Stimulated activated naive CD4-positive, alpha-beta T cell (primary cell): ENCODE measurements at regions not wholly inside any gene's neighbourhood (a gene's known extent, or its start where the extent isn't known, plus 50 kb on each side); places are given as distances from the start of the nearest gene placed in this dataset.
"Not testable (repeated sequence)": the region's sequence is repeated elsewhere in the genome, so short reads cannot be mapped to it uniquely, and the experiment has no call there.

Experiments used
- DNase-seq, 6 experiments: peaks; one replicate each; lab custom pipeline; 2025; lab: John Stamatoyannopoulos, UW

DNA sequence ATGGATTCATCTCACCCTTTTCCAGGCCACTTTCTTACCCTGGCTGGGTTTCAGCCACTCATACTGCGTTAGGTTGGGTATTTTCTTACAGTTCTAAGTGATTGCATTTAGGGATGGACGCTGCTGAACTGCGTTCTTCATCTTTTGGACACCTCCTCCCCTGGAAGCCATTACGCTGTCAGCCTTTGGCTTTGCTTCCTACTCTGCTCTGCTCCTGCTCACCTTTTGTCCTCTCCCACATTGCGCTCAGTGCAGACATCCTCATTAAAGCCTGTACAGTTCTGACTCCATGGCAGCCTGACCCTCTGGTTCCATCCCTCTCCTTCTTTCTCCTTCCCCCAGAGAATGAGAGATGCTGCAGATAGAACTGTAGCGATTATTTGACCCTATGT, 108.9 kb downstream of the SRGAP2 start:
- DNase-seq = not testable (repeated sequence)

DNA sequence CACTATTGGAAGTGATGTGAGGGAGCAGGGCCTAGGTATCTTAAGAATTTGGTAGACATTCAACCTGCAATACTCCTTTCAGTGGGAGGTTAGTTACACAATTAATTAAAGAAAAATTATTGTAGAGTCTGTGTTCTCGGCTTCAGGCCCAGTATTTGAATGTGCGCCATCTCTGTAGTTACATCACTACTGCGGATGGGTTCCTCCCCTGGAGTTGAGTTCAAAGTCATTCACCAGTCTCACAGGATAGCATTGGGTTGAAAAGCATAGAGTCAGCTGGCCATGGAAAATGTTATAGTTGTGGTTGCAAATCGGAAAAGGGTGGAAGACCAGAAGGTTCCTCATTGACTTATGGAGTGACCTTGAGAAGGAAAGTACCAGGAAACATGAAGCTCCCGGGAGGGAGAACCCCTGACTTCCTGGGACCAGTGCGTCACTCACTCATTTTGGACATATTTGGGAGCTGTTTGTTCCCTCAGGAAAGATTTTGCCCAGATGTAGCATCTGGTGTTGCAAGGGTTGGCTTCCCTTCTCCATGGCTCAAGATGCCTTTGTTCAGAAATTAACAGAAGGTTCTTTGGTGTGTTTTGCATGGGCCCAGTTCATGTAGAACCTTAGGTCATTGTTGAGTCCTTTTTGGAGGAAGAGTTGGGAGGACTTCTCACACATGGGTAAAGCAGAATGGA, 111.8 kb downstream of the SRGAP2 start:
- not testable (repeated sequence) for DNase-seq

DNA sequence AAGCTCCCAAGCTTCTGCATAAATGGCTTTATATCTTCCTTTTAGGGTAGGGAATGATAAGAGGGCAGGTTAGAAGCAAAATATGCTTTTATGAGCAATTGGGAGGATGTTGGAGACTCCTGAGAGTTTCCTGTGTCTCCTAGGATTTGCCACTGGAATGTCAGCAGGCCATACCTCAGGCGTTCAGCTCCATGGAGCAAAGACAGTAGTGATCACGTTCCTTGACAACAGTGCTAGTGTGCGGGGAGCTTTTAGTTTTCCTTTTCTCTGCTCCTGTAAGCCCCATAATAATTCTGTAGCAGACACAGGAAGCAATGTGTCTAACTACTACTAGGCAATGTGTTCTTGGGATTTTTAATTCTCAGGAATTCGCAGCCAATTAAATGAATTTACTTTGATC, 113.6 kb downstream of the SRGAP2 start:
- not testable (repeated sequence) for DNase-seq

- DNase-seq = not testable (repeated sequence)
Observed at GRCh38 chr1:206317878-206318514, 114.7 kb downstream of the SRGAP2 start.

DNA sequence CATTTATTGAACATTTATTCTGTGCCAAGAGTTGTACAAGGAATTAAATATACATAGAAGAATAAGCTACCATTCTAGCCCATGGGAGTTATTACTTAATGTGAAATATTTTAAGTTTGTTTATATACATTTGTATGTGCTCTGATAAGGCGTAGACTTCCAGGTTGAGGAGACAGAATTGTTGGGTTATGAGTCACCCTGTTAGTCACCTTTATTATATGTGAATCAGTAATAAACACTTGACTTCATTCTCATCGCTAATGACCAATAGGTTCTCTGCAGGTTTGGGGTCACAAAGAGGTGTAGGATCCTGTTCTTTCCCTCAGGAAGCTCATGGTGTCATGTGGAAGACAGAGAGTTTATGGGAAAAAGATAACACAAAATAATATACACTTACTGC, 116.9 kb downstream of the SRGAP2 start:
- DNase-seq = not testable (repeated sequence)

DNA sequence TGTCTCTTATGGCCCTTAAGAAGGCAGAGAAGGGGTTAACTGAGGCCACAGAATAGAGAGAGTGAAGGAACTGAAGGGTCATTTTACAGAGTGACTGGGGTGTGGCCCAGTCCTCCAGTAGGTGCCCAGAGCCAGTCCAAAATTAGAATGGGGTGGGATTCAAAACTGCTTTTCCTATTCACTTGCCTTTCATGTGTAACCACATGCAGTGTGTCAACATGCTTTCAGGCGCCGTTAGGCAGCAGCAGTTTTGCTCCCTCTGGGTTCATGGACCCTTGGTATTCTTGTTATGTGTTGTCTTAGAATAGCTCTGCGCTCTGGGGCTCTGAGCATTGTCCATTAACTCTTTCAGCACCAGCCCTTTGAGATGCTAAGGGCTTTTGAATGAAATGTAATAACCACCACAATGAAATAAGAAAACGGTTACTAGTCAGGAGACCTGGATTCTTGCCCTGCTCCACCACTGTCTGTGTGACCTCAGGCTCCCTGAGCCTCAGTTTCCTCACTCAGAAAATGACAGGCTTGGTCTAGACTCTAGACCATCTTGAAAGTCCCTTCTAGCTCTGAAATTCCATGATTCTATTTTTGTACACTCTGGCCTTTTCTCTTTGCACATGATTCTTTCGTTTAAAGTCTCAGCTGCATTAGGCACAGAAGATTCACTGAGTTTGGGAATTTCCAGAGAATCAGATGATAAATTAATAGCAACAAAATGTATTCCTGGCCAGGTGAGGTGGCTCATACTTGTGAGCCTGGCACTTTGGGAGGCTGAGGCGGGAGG, 123.0 kb downstream of the SRGAP2 start:
- DNase-seq = not testable (repeated sequence)

- not testable (repeated sequence) for DNase-seq
Observed at GRCh38 chr1:206331597-206331996, 128.3 kb downstream of the SRGAP2 start.

GRCh38 chr1:206333316-206333715, 130.0 kb downstream of the SRGAP2 start:
- not testable (repeated sequence) for DNase-seq

GRCh38 chr1:206333897-206334296, 130.6 kb downstream of the SRGAP2 start:
- DNase-seq = not testable (repeated sequence)

DNA sequence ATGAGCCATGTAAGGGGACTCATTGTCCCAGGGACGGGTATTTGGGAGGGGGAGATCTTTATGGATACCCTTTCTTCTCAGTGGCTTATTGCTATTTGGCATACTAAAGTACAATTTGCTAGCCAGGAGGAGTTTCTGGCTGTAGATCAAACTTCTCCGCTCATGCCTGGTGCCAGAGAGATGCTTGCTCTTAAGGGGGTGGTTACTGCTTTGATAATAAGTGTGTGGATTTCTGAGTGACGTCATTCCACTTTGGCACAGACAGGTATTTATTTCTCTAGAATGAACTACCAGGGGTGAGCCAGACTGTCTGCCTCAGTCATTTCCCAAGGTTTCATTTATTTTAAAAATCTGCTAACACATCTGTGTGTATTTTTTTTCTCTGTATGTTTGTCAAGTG, 131.1 kb downstream of the SRGAP2 start:
- DNase-seq = not testable (repeated sequence)

- DNase-seq = not testable (repeated sequence)
Observed at GRCh38 chr1:206335162-206335561, 131.8 kb downstream of the SRGAP2 start.

DNA sequence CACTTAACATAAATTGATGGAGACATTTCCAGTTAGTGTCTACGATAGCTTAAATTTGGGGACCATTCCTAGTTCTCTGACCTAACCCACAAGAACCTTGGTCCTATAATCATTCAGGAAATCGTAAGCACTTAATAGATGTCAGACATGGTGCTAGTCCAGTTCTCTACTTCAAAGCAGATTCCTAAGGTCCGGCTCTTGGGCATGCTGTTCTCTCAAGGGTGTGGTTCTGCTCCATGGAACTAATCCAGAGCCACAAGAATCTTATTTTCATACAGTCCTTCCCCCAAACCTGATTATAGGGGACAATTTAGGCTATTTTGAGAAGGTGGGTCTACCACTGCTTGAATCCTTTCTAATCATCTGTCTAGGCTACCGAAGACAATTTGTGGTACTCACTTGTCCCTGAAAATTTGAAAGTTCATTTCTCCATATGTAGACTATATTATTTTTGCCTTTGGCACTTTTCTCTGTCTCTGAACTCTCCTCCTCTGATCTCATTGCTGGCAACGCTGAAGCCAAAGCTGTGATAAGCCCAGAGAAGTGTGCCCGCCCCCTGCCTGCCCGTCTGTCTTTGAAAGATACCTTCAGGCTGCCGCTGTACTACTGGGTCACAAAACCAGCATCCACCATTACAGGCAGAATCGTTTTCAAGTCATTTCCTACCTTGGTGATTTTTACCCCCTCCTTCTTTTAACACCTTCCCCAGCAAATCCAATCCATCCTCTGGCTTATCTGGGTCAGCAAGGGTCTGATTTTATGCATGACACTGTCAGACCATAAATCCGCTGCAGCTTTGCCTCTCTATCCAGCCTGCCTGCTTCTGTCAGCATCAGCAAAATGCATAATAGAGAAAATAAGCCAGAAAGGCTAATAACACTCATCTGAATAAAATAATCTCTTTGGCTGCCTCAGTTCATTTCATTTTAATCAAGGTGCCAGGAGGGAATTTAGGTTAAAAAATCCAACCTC, 132.8 kb downstream of the SRGAP2 start:
- DNase-seq = not testable (repeated sequence)

DNA sequence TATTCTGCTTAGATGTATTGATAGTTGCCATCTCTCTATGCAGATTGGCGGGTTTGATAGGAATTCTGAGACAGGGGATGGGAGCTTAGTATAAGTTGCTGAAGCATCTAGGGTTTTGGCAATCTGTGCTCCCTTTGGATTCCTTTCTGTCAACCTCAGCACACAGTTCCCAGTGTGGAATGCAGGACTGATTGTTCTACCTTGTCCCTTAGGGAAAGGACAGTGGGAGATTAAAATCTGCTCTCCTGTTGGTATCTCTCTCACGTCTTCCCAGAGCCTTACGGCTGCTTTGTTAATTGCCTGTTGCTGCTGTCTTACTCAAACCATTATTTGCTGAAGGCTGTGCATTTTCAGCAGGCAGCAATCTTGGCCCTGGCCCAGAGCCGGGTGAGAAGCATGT, 133.3 kb upstream of the IKBKE start:
- not testable (repeated sequence) for DNase-seq

DNA sequence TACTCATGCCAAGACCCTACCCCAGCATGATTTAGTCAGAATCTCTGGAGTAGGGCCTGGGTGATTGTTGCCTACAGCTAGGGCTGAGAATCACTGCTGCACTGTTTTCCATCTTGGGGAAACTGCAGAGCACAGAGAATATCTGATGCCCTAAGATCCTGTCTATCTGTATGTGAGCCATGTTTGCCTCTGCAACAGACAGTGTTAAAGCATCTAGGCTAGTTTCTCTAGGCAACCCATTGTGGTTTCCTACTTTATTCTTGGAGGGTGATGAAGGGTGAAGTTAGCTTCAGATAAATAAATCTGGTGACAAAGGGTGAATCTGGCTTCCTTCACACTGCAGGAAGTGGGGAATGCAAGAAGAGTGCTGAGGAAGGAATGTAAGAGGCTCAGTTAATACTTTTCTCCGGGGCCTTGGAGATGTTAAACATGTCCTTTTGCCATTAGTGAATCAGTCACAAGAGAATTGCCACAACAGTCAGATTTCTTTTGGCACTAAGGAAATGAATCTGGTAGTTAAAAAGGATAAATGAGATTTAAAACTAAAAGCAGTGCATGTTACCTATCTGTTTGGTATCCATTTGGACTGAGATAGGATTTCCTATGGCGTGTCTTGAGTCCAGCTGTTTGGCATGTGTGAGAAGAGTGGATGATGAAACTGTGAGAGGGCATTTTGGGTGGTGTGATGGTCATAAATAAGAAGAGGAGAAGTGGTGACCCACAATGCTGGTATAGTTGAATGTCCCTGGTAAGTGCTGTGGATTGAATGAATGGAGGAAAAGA, 119.6 kb upstream of the IKBKE start:
- DNase-seq = not testable (repeated sequence)

DNA sequence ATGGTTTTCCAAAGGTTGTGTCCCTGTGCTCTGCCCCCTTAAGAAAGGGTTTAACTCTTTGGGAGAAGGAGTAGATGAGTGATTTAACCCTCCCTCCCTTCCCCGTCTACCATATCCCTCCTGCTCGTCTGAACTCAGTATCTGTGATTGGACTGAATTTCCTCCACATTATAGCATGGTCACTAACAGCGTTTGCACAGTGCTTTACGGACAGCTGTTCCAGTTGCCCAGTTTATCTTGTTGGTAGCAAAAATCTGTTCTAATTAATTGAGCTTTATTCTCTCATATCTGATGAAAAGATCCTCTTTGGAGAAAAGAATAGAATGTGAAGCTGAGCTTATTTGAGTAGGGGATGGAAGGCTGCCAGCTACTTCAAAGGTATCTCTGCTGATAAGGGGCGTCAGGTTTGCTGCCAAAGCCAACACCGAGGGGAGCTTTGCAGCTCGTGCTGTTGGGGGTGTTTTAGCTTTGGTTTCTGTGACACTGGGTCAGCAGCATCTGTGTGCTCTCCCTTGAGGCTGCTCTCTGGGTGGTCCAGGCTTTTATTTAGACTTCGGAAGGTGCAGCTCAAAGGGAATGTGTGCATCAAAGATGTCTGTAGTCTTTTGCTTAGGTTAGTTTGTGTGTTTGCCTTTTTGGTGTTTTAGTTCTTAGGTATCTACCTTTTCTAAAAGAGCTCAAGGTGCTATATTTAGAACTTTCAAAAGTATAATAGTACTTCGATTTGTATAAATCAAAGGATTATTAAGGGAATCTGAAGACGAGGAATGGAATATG, 118.8 kb upstream of the IKBKE start:
- not testable (repeated sequence) for DNase-seq

DNA sequence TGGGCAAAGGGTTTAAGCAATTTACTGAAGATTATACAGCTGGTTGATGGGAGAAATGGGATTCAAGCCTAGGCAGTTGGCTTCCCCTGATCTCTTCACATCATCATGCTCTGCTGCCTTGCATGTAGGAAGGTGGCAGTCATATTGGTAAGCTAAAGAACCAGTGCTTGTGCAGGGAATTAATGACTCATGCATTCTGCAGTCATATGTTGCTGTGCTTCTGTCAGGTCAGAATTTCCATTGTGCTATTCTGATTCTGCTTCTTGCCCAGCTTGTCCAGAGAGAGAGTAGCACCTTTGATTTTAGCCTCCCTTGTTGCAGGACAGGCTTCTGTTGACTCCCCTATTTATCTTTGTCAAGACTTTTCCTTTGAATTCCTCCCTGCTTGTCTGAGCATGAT, 114.0 kb upstream of the IKBKE start:
- DNase-seq = not testable (repeated sequence)

GRCh38 chr1:206357962-206358361, 112.3 kb upstream of the IKBKE start:
- not testable (repeated sequence) for DNase-seq

GRCh38 chr1:206358771-206359170, 111.5 kb upstream of the IKBKE start:
- not testable (repeated sequence) for DNase-seq

DNA sequence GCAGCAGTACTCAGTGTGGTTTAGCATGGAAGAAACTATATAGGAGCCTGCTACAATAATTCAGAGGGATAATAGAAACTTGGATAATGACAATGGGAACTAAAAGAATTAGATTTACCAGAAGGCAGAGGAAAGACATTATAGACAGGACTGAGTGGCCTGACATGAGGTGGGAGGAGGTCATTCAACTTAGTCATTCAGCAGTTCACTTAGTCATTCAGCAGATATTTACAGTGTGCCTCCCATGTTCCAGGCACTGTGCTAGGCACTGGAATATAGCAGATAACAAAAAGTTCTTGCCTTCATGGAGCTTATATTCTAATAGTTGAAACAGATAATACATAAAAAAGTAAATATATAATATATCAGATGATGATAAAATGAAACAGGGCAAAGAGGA, 110.9 kb upstream of the IKBKE start:
- not testable (repeated sequence) for DNase-seq

DNA sequence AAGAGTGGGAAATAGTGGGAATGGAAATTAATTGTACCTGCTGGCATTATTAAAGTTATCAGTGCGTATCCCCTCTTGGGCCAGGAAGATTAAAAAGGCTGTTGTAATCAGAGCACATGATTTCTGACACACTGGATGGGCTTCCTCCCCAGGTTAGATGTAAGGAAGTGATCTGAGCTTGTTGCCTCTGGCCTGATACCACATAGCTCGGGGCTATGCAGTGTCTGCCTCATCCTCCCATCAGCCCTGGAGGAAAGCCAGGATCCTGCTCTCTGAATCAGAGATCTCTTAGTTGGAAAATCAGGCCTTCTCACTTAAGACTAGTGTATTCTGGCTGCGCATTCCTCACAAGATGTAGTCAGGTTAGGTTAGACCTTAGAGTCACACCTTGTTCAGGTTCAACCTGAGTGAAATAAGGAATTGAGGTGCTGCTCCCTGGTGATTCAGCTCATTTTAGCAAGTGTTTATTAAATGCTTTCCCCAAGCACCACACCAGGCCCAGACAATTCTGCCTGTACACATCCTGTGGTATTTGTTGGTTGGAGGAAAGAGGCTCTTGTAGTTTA, 108.2 kb upstream of the IKBKE start:
- not testable (repeated sequence) for DNase-seq
